Neural cell (in vitro differentiated cells): ENCODE measurements at regions not wholly inside any gene's neighbourhood (a gene's known extent, or its start where the extent isn't known, plus 50 kb on each side); places are given as distances from the start of the nearest gene placed in this dataset.

Source experiments
- H2AFZ ChIP-seq: fragments of 200-600, 300-800 bp; sonication (generic), shearing (Covaris generic); 2 replicates; pipeline ENCODE4 v1.6.0; 2014; ENCODE audit warnings: low read depth, mild to moderate bottlenecking, antibody characterized with exemption, low read length, moderate library complexity
- H3F3A ChIP-seq: fragments of 200-600 bp; shearing (Covaris generic); 2 replicates; pipeline ENCODE4 v1.6.1; 2016; ENCODE audit warnings: mild to moderate bottlenecking, moderate library complexity, mixed read lengths, antibody characterized with exemption, low read length; ENCODE audit not compliant: insufficient read depth, poor library complexity, severe bottlenecking
- H3K27ac ChIP-seq: fragments of 200-600, 300-800 bp; sonication (generic), shearing (Covaris generic); 2 replicates; pipeline ENCODE4 v1.5.1; 2014; ENCODE audit warnings: mild to moderate bottlenecking, low read length, moderate library complexity
- H3K27me3 ChIP-seq: fragments of 300-800, 200-600 bp; sonication (generic), shearing (Covaris generic); 2 replicates; pipeline ENCODE4 v1.6.0; 2014; ENCODE audit warnings: mild to moderate bottlenecking, low read depth, low read length, moderate library complexity; ENCODE audit not compliant: insufficient read depth
- H3K36me3 ChIP-seq: fragments of 300-800, 200-600 bp; sonication (generic), shearing (Covaris generic); 2 replicates; pipeline ENCODE4 v1.5.1; 2014; ENCODE audit warnings: mild to moderate bottlenecking, antibody characterized with exemption, low read length, moderate library complexity; ENCODE audit not compliant: insufficient read depth
- H3K4me2 ChIP-seq: fragments of 300-800, 200-600 bp; sonication (generic), shearing (Covaris generic); 2 replicates; pipeline ENCODE4 v1.6.0; 2014; ENCODE audit warnings: mild to moderate bottlenecking, low read length
- H3K4me3 ChIP-seq: fragments of 300-800, 200-600 bp; sonication (generic), shearing (Covaris generic); 2 replicates; pipeline ENCODE4 v1.5.1; 2014; ENCODE audit warnings: mild to moderate bottlenecking, low read length, moderate library complexity
- H3K79me2 ChIP-seq: fragments of 200-600 bp; shearing (Covaris generic); replicated peaks from 2 replicates; pipeline ENCODE4 v1.6.0; 2014; ENCODE audit warnings: mild to moderate bottlenecking, low read length, moderate library complexity; ENCODE audit not compliant: insufficient read depth
- H3K9ac ChIP-seq: fragments of 300-800, 200-600 bp; sonication (generic), shearing (Covaris generic); 2 replicates; pipeline ENCODE4 v1.6.1; 2016; ENCODE audit warnings: mild to moderate bottlenecking, low read length, mixed read lengths
- H3K9me2 ChIP-seq: fragments of 200-600 bp; shearing (Covaris generic); 2 replicates; pipeline ENCODE4 v1.6.1; 2016; ENCODE audit warnings: mild to moderate bottlenecking, low read length, mixed read lengths; ENCODE audit not compliant: insufficient read depth
- H3K9me3 ChIP-seq: fragments of 200-600, 300-800 bp; sonication (generic), shearing (Covaris generic); 2 replicates; pipeline ENCODE4 v1.6.1; 2016; ENCODE audit warnings: mild to moderate bottlenecking, mixed run types, low read length, moderate library complexity, mixed read lengths
- H4K20me1 ChIP-seq: fragments of 200-600 bp; shearing (Covaris generic); 2 replicates; pipeline ENCODE4 v1.6.1; 2016; ENCODE audit warnings: mild to moderate bottlenecking, mixed run types; ENCODE audit not compliant: insufficient read depth
- CTCF ChIP-seq: fragments of 450-650 bp; IDR thresholded peaks from 2 replicates; pipeline ENCODE4 v1.5.1; 2014; ENCODE audit warnings: antibody characterized with exemption, mild to moderate bottlenecking, moderate library complexity; ENCODE audit not compliant: poor library complexity, severe bottlenecking
- EP300 ChIP-seq: fragments of 450-650 bp; conservative IDR thresholded peaks from 2 replicates; pipeline ENCODE4 v1.6.1; 2014; ENCODE audit warnings: antibody characterized with exemption, mild to moderate bottlenecking, moderate library complexity; ENCODE audit not compliant: poor library complexity, severe bottlenecking
- EZH2 ChIP-seq: fragments of 200-600, 300-800 bp; shearing (Covaris generic), sonication (generic); IDR thresholded peaks from 2 replicates; pipeline ENCODE4 v1.6.1; 2014; ENCODE audit warnings: antibody characterized with exemption, low read length, borderline replicate concordance, mild to moderate bottlenecking; ENCODE audit not compliant: insufficient read depth, poor library complexity, severe bottlenecking
- MXI1 ChIP-seq: fragments of 450-650 bp; conservative IDR thresholded peaks from 2 replicates; pipeline ENCODE4 v1.6.1; 2014; ENCODE audit warnings: antibody characterized with exemption, mild to moderate bottlenecking; ENCODE audit not compliant: poor library complexity, severe bottlenecking
- POLR2AphosphoS5 ChIP-seq: IDR thresholded peaks from 2 replicates; pipeline ENCODE4 v1.6.1; 2012
- RAD21 ChIP-seq: fragments of 450-650 bp; conservative IDR thresholded peaks from 2 replicates; pipeline ENCODE4 v1.6.1; 2014; ENCODE audit warnings: antibody characterized with exemption, mild to moderate bottlenecking, moderate library complexity
- SMC3 ChIP-seq: fragments of 450-650 bp; conservative IDR thresholded peaks from 2 replicates; pipeline ENCODE4 v1.6.1; 2014; ENCODE audit warnings: antibody characterized with exemption, mild to moderate bottlenecking, moderate library complexity; ENCODE audit not compliant: poor library complexity
- TAF1 ChIP-seq: IDR thresholded peaks from 2 replicates; pipeline ENCODE4 v1.6.1; 2012; ENCODE audit warnings: low read depth
- TF ChIP-seq, protein P1 (sequence below): IDR thresholded peaks from 2 replicates; pipeline ENCODE4 v1.6.1; 2012; ENCODE audit warnings: borderline replicate concordance

- TF ChIP-seq MXI1: no peak
- TF ChIP-seq TAF1: no peak
- no peak for TF ChIP-seq RAD21
- TF ChIP-seq, protein P1, sequence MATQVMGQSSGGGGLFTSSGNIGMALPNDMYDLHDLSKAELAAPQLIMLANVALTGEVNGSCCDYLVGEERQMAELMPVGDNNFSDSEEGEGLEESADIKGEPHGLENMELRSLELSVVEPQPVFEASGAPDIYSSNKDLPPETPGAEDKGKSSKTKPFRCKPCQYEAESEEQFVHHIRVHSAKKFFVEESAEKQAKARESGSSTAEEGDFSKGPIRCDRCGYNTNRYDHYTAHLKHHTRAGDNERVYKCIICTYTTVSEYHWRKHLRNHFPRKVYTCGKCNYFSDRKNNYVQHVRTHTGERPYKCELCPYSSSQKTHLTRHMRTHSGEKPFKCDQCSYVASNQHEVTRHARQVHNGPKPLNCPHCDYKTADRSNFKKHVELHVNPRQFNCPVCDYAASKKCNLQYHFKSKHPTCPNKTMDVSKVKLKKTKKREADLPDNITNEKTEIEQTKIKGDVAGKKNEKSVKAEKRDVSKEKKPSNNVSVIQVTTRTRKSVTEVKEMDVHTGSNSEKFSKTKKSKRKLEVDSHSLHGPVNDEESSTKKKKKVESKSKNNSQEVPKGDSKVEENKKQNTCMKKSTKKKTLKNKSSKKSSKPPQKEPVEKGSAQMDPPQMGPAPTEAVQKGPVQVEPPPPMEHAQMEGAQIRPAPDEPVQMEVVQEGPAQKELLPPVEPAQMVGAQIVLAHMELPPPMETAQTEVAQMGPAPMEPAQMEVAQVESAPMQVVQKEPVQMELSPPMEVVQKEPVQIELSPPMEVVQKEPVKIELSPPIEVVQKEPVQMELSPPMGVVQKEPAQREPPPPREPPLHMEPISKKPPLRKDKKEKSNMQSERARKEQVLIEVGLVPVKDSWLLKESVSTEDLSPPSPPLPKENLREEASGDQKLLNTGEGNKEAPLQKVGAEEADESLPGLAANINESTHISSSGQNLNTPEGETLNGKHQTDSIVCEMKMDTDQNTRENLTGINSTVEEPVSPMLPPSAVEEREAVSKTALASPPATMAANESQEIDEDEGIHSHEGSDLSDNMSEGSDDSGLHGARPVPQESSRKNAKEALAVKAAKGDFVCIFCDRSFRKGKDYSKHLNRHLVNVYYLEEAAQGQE: no peak
- no peak for TF ChIP-seq SMC3
- TF ChIP-seq EP300: no peak
- no peak for TF ChIP-seq POLR2AphosphoS5
- TF ChIP-seq EZH2: no peak
- no peak for TF ChIP-seq CTCF
- H2AFZ ChIP-seq: no peak overlapping the region
- H3K36me3 ChIP-seq: no peaks in the 10 kb centered on the region
- no peaks in the 10 kb centered on the region for H3K9me3 ChIP-seq
- no peak overlapping the region for H3K4me3 ChIP-seq
- H3F3A ChIP-seq: no peaks in the 10 kb centered on the region
- H3K9ac ChIP-seq: no peak overlapping the region
- no peak overlapping the region for H3K4me2 ChIP-seq
- H3K27ac ChIP-seq: no peak overlapping the region
- H3K9me2 ChIP-seq: no peaks in the 10 kb centered on the region
- H3K79me2 ChIP-seq: no peaks in the 10 kb centered on the region
- no peaks in the 10 kb centered on the region for H3K27me3 ChIP-seq
- H4K20me1 ChIP-seq: no peaks in the 10 kb centered on the region
These were observed 96.1 kb upstream of the APC start for GRCh38 chr5:112641515-112642110.

DNA sequence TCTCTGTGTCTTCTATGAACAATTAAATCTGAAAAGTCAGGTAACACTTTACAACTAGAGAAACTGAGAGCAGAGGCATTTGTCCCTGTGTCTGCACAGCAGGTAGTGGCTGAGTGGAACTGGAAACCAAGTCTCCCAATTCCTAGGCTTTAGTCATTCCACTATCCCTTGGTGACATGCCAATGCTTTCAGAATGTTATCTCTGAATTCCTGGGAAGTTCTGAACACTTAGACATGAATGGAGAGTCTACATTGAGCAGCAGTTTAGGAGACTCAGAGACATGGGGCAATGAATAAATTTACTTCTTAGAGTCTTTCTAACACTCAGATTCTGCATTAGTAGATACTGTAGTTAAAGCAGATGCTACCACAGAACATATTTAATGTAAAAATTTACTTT is 94.8 kb upstream of the APC start:
- Histone ChIP-seq H3K27me3 (no peaks in the 10 kb centered on the region), H2AFZ (no peak overlapping the region), H3K9me3 (no peaks in the 10 kb centered on the region), H3K4me2 (no peak overlapping the region), H3K79me2 (no peaks in the 10 kb centered on the region), H3K27ac (no peak overlapping the region), H3K9me2 (no peaks in the 10 kb centered on the region), H3K9ac (no peak overlapping the region), H3F3A (no peaks in the 10 kb centered on the region), H4K20me1 (no peaks in the 10 kb centered on the region), H3K4me3 (no peak overlapping the region), H3K36me3 (no peaks in the 10 kb centered on the region)
- TF ChIP-seq, protein P1: no peak
- TF ChIP-seq SMC3 (no peak), TAF1 (no peak), CTCF (no peak), RAD21 (no peak), POLR2AphosphoS5 (no peak), EP300 (no peak), EZH2 (no peak), MXI1 (no peak)
